ENCODE measurements at regions not wholly inside any gene's neighbourhood (a gene's known extent, or its start where the extent isn't known, plus 50 kb on each side); places are given as distances from the start of the nearest gene placed in this dataset.

- no peaks in the 10 kb centered on the region for H3K9me3 ChIP-seq
- H3K4me3 ChIP-seq: no peak overlapping the region
- intact Hi-C loops (cut with DNase I; ENCODE audit: low total_unique reads): no loop called here
- no peaks in the 10 kb centered on the region for H3K27me3 ChIP-seq
- in situ Hi-C loops (cut with MboI; ENCODE audit: low pct_ligation_motif_present in 1 of 4, low pct_unique_long_range_greater_than_20kb in 1 of 4, low sequenced_read_pairs in 3 of 4): no loop called here
- no peak overlapping the region for H3K27ac ChIP-seq
- TF ChIP-seq EP300 (IDR thresholded peaks at IDR 0.05; ENCODE audit: low read depth): no peak
- TF ChIP-seq CTCF (IDR thresholded peaks at IDR 0.05): no peak
- TF ChIP-seq POLR2A (IDR thresholded peaks at IDR 0.05): no peak
- no peak for TF ChIP-seq POLR2AphosphoS5 (IDR thresholded peaks at IDR 0.05)
- no peak for DNase-seq
- no peaks in the 10 kb centered on the region for H3K36me3 ChIP-seq
- WGBS, 2 donors (ENCODE audit: low coverage in 1 of 2): 61 to 86% methylated on average over 1 of the region's 1 CpG
- peaks cover 0 to 39% (median 16%) of the 10 kb centered on the region in 4 donors for H3K4me1 ChIP-seq
Measured at GRCh38 chr9:102845827-102846371, 149.2 kb upstream of the CYLC2 start.

GRCh38 chr9:102844716-102845115 lies 150.4 kb upstream of the CYLC2 start:
- no peak overlapping the region for H3K4me3 ChIP-seq
- 34 to 37% methylated on average over 2 of the region's 2 CpGs for WGBS, 2 donors (ENCODE audit: low coverage in 1 of 2)
- TF ChIP-seq EP300 (IDR thresholded peaks at IDR 0.05; ENCODE audit: low read depth): no peak
- TF ChIP-seq CTCF (IDR thresholded peaks at IDR 0.05): no peak
- no peak for TF ChIP-seq POLR2A (IDR thresholded peaks at IDR 0.05)
- TF ChIP-seq POLR2AphosphoS5 (IDR thresholded peaks at IDR 0.05): no peak
- no peaks in the 10 kb centered on the region for H3K36me3 ChIP-seq
- in situ Hi-C loops (cut with MboI; ENCODE audit: low pct_ligation_motif_present in 1 of 4, low pct_unique_long_range_greater_than_20kb in 1 of 4, low sequenced_read_pairs in 3 of 4): no loop called here
- no peak for DNase-seq
- no peaks in the 10 kb centered on the region for H3K9me3 ChIP-seq
- H3K4me1 ChIP-seq: peaks cover 0 to 41% (median 20%) of the 10 kb centered on the region in 4 donors
- peak overlapping the region in 1 of 4 donors; percentile 20 for H3K27ac ChIP-seq
- intact Hi-C loops (cut with DNase I; ENCODE audit: low total_unique reads): no loop called here
- H3K27me3 ChIP-seq: no peaks in the 10 kb centered on the region

- Histone ChIP-seq H3K9me3 (no peaks in the 10 kb centered on the region), H3K36me3 (no peaks in the 10 kb centered on the region), H3K4me3 (no peak overlapping the region), H3K27ac (no peak overlapping the region), H3K27me3 (no peaks in the 10 kb centered on the region), H3K4me1 (peaks cover 0 to 41% (median 20%) of the 10 kb centered on the region in 4 donors)
- no peak for DNase-seq
- intact Hi-C loops (cut with DNase I; ENCODE audit: low total_unique reads) (no loop called here), in situ Hi-C loops (cut with MboI; ENCODE audit: low pct_ligation_motif_present in 1 of 4, low pct_unique_long_range_greater_than_20kb in 1 of 4, low sequenced_read_pairs in 3 of 4) (no loop called here)
- 38 to 42% methylated on average over 2 of the region's 2 CpGs for WGBS, 2 donors (ENCODE audit: low coverage in 1 of 2)
- TF ChIP-seq EP300 (IDR thresholded peaks at IDR 0.05; ENCODE audit: low read depth): no peak
- TF ChIP-seq POLR2A (IDR thresholded peaks at IDR 0.05): no peak
- no peak for TF ChIP-seq POLR2AphosphoS5 (IDR thresholded peaks at IDR 0.05)
- no peak for TF ChIP-seq CTCF (IDR thresholded peaks at IDR 0.05)
Measured at GRCh38 chr9:102842423-102842822, 152.7 kb upstream of the CYLC2 start.

GRCh38 chr9:102841376-102841775 lies 153.8 kb upstream of the CYLC2 start:
- peaks cover 0 to 41% (median 20%) of the 10 kb centered on the region in 4 donors for H3K4me1 ChIP-seq
- WGBS, 2 donors (ENCODE audit: low coverage in 1 of 2): 8 to 36% methylated on average over 2 of the region's 2 CpGs
- H3K9me3 ChIP-seq: no peaks in the 10 kb centered on the region
- H3K27me3 ChIP-seq: no peaks in the 10 kb centered on the region
- peak; percentile 8 for DNase-seq
- peak overlapping the region in 1 of 4 donors; percentile 43 for H3K27ac ChIP-seq
- H3K4me3 ChIP-seq: no peak overlapping the region
- TF ChIP-seq EP300 (IDR thresholded peaks at IDR 0.05; ENCODE audit: low read depth) (no peak), CTCF (IDR thresholded peaks at IDR 0.05) (no peak), POLR2A (IDR thresholded peaks at IDR 0.05) (no peak), POLR2AphosphoS5 (IDR thresholded peaks at IDR 0.05) (no peak)
- in situ Hi-C loops (cut with MboI; ENCODE audit: low pct_ligation_motif_present in 1 of 4, low pct_unique_long_range_greater_than_20kb in 1 of 4, low sequenced_read_pairs in 3 of 4): no loop called here
- H3K36me3 ChIP-seq: no peaks in the 10 kb centered on the region
- intact Hi-C loops (cut with DNase I; ENCODE audit: low total_unique reads): no loop called here

All from transverse colon (tissue), 4 donors.